NCI-H1930 (cell line): ENCODE measurements at regions not wholly inside any gene's neighbourhood (a gene's known extent, or its start where the extent isn't known, plus 50 kb on each side); places are given as distances from the start of the nearest gene placed in this dataset.
"Not testable (repeated sequence)": the region's sequence is repeated elsewhere in the genome, so short reads cannot be mapped to it uniquely, and the experiment has no call there.

Experiments
- DNase-seq, 2 experiments: peaks; one replicate each; lab custom pipeline; 2025; lab: John Stamatoyannopoulos, UW

DNA sequence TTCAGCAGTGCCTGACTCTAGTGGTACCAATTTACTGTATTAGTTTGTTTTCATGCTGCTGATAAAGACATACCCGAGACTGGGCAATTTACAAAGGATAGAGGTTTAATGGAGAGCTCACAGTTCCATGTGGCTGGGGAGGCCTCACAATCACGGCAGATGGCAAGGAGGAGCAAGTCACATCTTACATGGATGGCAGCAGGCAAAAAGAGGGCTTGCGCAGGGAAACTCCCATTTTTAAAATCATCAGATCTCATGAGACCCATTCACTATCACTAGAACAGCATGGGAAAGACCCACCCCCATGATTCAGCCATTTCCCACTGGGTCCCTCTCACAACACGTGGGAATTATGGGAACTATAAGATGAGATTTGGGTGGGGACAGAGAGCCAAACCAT is 243.7 kb upstream of the KLF3 start:
- DNase-seq: not testable (repeated sequence)

DNA sequence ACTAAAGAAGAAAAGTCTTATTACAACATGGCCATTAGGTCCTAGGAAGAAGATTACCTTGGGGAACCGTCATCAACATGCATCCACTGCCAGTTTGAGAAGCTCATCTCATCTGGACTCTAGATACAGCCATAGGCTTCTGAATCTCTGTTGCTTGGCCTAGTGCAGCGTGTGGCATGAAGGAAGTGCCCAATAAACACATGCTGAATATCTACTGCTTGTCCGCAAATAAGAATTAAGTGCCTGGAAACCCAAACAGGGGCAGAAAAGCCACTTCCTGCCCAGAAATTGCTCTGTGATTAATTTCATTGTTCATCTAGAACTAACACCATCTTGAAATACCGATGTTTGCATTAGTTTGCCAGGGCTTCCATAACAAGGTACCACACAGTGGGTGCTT is 241.1 kb upstream of the KLF3 start:
- DNase-seq: no peak

DNA sequence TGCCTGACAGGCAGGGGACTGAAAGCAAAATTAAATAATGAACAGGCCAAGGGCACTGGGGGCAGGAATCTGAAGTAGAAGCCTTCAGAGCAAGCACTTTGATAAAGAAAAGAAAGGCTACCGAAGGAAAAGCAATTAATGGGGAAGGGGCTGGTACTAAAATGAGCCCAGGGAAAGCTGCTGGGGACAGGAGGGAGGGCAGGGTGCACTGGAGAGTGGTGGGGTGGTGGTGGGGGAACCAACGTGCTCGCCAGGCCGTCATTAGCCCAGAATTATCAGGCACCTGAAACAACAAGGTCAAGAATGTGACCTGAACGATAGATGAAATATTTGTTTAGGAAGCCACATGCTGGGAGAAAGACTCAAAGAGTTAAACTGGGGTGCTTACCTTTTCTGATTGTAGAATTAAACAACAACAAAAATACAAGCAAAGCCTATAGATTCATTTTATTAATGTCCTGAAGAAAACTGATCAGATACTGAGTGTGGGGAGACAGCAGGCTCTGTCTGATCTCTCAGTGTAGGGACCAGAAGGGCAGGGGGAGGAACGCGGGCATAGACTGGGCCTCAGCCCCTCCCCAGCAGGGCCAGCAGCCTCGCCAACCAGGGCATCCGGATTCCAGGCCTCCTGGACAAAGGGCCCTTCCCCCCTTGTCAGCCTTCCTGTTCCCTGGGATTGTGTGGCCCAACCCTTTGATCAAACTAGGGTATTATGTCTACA is 239.7 kb upstream of the KLF3 start:
- DNase-seq: no peak

DNA sequence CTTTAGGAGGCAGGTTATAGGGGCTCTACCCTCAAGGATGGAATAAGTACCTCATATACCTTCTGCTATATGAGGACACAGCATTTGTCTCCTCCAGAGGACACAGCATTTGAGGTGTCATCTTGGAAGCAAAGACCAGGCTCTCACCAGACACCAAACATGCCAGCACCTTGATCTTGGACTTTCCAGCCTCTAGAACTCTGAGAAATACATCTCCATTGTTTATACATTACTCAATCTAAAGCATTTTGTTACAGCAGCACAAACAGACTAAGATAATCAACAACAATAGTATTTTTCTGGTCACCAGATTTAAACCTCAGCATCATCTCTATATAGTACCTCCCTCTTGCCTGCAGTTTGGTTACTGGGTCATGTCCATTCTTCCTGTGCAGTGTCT is 237.5 kb upstream of the KLF3 start:
- DNase-seq: no peak

GRCh38 chr4:38430841-38431240 is 233.2 kb upstream of the KLF3 start:
- DNase-seq: no peak

GRCh38 chr4:38442073-38442788 is 221.8 kb upstream of the KLF3 start:
- no peak for DNase-seq

GRCh38 chr4:38449506-38450174 is 214.4 kb upstream of the KLF3 start:
- DNase-seq: no peak

DNA sequence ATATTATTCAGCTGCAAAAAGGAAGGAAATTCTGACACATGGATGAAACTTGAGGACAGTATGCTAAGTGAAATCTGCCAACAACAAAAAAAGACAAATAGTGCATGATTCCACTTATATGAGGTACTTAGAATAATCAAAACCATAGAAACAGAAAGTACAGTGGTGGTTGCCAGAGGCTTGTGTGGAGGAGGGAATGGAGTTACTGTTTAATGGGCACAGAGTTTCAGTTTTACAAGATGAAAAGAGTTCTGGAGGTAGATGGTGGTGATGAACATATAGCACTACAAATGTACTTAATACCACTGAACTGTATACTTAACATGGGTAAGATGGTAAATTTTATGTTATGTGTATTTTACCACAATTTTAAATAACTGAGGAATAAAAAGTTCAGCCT is 212.0 kb upstream of the KLF3 start:
- no peak for DNase-seq

- no peak for DNase-seq
Measured at GRCh38 chr4:38452542-38452941, 211.5 kb upstream of the KLF3 start.

GRCh38 chr4:38453253-38453881 is 210.6 kb upstream of the KLF3 start:
- no peak for DNase-seq

DNA sequence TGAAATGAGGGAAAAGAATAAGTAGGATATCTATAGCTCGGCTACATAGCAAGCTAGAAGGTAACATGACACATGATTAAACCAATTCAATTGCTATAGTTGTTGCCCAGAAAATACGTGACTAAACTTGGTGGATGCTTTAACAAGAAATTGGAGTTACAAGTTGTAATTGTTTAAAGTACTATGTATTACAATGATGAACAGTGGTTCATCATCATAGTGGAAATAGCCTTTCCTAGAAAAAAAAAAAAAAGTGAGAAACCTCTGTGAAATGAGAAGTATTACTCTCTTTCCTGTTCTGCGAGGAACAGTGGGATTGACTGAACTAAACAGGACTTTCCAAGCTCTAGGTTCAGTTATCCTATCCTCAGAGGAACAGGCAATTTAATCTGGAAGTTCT is 209.7 kb upstream of the KLF3 start:
- no peak for DNase-seq

- DNase-seq: no peak
Measured at GRCh38 chr4:38455092-38455862, 208.7 kb upstream of the KLF3 start.

DNA sequence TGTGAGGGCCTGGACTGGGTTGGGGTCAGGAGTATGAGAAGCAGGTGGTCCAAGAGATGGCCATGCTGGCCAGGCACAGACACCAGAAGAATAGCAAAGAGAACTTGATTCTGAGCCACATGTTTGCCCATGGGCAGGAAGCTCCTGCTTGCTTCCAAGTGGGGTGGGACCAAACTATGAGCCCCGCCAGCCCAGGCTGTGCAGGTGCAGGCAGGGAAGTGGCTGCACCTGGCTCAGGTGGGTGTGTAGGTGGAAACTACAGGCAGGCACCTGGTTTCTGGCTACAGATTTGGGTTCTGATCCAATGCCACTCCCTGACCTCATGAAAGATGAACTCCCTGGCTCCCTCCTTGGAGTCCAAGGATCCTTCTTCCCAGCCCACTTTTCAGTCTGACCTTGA is 207.9 kb upstream of the KLF3 start:
- DNase-seq: no peak

GRCh38 chr4:38461342-38461741 is 202.7 kb upstream of the KLF3 start:
- DNase-seq: no peak

GRCh38 chr4:38462367-38463055 is 201.5 kb upstream of the KLF3 start:
- DNase-seq: no peak

GRCh38 chr4:38463268-38463958 is 200.6 kb upstream of the KLF3 start:
- no peak for DNase-seq

DNA sequence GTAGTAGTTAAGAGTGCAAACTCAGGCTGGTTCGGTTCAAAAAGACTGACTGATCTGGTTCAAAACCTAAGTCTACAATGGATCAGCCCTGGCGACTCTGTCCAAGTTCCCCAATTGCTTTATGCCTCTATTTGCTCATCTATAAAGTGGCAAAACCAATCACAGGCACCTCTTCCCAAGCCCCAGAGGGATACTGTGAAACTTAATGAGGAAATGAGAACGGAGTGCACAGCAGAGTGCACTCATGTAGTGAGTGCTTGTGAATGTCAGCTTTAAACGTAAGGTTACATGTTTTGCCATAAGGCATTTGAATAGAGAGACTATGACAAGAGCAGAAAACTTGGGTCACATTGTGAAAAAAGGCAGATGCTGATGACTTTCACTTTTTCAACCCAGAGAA is 199.7 kb upstream of the KLF3 start:
- no peak for DNase-seq

DNA sequence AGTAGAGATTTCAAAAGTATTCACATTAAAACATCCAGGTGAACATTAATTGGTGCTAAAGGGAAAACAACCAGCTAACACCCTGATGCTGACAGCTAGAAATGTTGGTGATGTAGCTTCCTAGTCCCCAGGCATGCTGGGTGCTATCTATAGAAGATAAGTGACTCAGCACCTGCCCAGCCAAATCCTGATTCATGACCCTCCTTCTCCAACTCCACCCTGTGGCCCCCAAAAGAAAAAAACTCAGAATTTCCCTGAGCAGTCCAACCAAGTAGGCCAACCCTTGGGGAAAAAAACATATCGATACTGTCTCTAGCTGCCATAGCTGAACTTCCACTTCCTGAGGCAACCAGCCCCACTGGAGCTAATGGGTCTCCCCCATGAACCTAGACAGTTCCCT is 197.6 kb upstream of the KLF3 start:
- DNase-seq: no peak

- DNase-seq: no peak
Measured at GRCh38 chr4:38467296-38467695, 196.7 kb upstream of the KLF3 start.

GRCh38 chr4:38468339-38468866 is 195.6 kb upstream of the KLF3 start:
- no peak for DNase-seq

DNA sequence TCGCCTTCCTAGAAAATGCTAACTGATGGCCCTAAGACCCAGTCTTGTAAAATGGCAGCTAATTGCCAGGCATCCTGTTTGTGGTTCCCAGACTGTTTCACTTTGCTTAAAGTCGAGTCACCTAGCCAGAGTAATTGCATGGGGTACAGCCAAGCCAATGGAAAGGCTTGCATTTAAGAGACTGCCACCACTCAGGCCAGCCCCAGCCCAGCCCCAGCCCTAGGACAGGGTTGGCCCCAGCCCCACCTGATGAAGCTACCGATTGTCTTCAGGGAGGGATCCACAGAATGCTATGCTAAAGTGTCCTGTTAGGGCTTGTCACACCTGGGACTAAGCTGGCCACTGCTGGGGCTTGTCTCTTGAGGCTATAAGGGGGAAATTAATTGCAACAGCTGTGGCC is 194.6 kb upstream of the KLF3 start:
- no peak for DNase-seq
